Neuron (in vitro differentiated cells): ENCODE measurements at regions not wholly inside any gene's neighbourhood (a gene's known extent, or its start where the extent isn't known, plus 50 kb on each side); places are given as distances from the start of the nearest gene placed in this dataset.
"Not testable (repeated sequence)": the region's sequence is repeated elsewhere in the genome, so short reads cannot be mapped to it uniquely, and the experiment has no call there.

ENCODE experiments used
- H2AFZ ChIP-seq: one replicate; pipeline ENCODE4 v1.6.1; 2013; ENCODE audit warnings: low read depth, mild to moderate bottlenecking, inconsistent platforms, low read length, moderate library complexity
- H3K27me3 ChIP-seq: one replicate; pipeline ENCODE4 v1.6.1; 2013; ENCODE audit warnings: low read length; ENCODE audit not compliant: insufficient read depth
- H3K36me3 ChIP-seq: one replicate; pipeline ENCODE4 v1.6.1; 2013; ENCODE audit warnings: low read length; ENCODE audit not compliant: insufficient read depth
- H3K4me1 ChIP-seq: one replicate; pipeline ENCODE4 v1.6.1; 2013; ENCODE audit warnings: low read length; ENCODE audit not compliant: insufficient read depth
- H3K4me3 ChIP-seq: 2 replicates; pipeline ENCODE4 v1.5.1; 2013; ENCODE audit warnings: mild to moderate bottlenecking, low read length, moderate library complexity
- H3K9me3 ChIP-seq: one replicate; pipeline ENCODE4 v1.6.1; 2013; ENCODE audit warnings: low read length

GRCh38 chr1:38187552-38187951 is 141.0 kb upstream of the POU3F1 start:
- Histone ChIP-seq H3K9me3 (no peaks in the 10 kb centered on the region), H3K4me1 (peaks cover 9% of the 10 kb centered on the region), H3K4me3 (no peak overlapping the region), H3K27me3 (no peaks in the 10 kb centered on the region), H2AFZ (no peak overlapping the region), H3K36me3 (no peaks in the 10 kb centered on the region)

GRCh38 chr1:38186566-38186965 is 140.0 kb upstream of the POU3F1 start:
- no peaks in the 10 kb centered on the region for H3K9me3 ChIP-seq
- no peak overlapping the region for H2AFZ ChIP-seq
- H3K4me3 ChIP-seq = no peak overlapping the region
- no peaks in the 10 kb centered on the region for H3K27me3 ChIP-seq
- H3K4me1 ChIP-seq = peaks cover 9% of the 10 kb centered on the region
- H3K36me3 ChIP-seq = no peaks in the 10 kb centered on the region

GRCh38 chr1:38185913-38186312 is 139.3 kb upstream of the POU3F1 start:
- Histone ChIP-seq H3K36me3 (no peaks in the 10 kb centered on the region), H3K27me3 (no peaks in the 10 kb centered on the region), H3K4me1 (peaks cover 7% of the 10 kb centered on the region), H3K4me3 (no peak overlapping the region), H3K9me3 (no peaks in the 10 kb centered on the region), H2AFZ (no peak overlapping the region)

GRCh38 chr1:38183747-38184146 is 137.2 kb upstream of the POU3F1 start:
- H3K27me3 ChIP-seq = no peaks in the 10 kb centered on the region
- no peaks in the 10 kb centered on the region for H3K9me3 ChIP-seq
- H3K4me3 ChIP-seq = no peak overlapping the region
- peaks cover 7% of the 10 kb centered on the region for H3K4me1 ChIP-seq
- H3K36me3 ChIP-seq = no peaks in the 10 kb centered on the region
- no peak overlapping the region for H2AFZ ChIP-seq

GRCh38 chr1:38183096-38183495 is 136.5 kb upstream of the POU3F1 start:
- Histone ChIP-seq H3K9me3 (no peaks in the 10 kb centered on the region), H2AFZ (no peak overlapping the region), H3K4me1 (peaks cover 7% of the 10 kb centered on the region), H3K36me3 (no peaks in the 10 kb centered on the region), H3K27me3 (no peaks in the 10 kb centered on the region), H3K4me3 (no peak overlapping the region)

GRCh38 chr1:38180388-38180787 is 133.8 kb upstream of the POU3F1 start:
- H3K9me3 ChIP-seq, H3K27me3 ChIP-seq, H2AFZ ChIP-seq, H3K4me3 ChIP-seq, H3K36me3 ChIP-seq, H3K4me1 ChIP-seq: not testable (repeated sequence)

GRCh38 chr1:38179483-38179882 is 132.9 kb upstream of the POU3F1 start:
- H3K4me3 ChIP-seq = no peak overlapping the region
- no peaks in the 10 kb centered on the region for H3K27me3 ChIP-seq
- H3K4me1 ChIP-seq = peaks cover 9% of the 10 kb centered on the region
- no peak overlapping the region for H2AFZ ChIP-seq
- H3K9me3 ChIP-seq = no peaks in the 10 kb centered on the region
- H3K36me3 ChIP-seq = no peaks in the 10 kb centered on the region

GRCh38 chr1:38178216-38178615 is 131.6 kb upstream of the POU3F1 start:
- no peaks in the 10 kb centered on the region for H3K36me3 ChIP-seq
- no peak overlapping the region for H2AFZ ChIP-seq

GRCh38 chr1:38175121-38175520 is 128.5 kb upstream of the POU3F1 start:
- Histone ChIP-seq H2AFZ (no peak overlapping the region), H3K9me3 (no peaks in the 10 kb centered on the region), H3K27me3 (no peaks in the 10 kb centered on the region), H3K4me3 (no peak overlapping the region), H3K36me3 (no peaks in the 10 kb centered on the region), H3K4me1 (peaks cover 2% of the 10 kb centered on the region)

More at GRCh38 chr1:38178216-38178615, 131.6 kb upstream of the POU3F1 start:
- H3K27me3 ChIP-seq = no peaks in the 10 kb centered on the region
- no peak overlapping the region for H3K4me3 ChIP-seq
- H3K9me3 ChIP-seq = no peaks in the 10 kb centered on the region
- peaks cover 6% of the 10 kb centered on the region for H3K4me1 ChIP-seq

GRCh38 chr1:38173848-38174247 is 127.3 kb upstream of the POU3F1 start:
- Histone ChIP-seq H3K9me3 (no peaks in the 10 kb centered on the region), H3K4me3 (no peak overlapping the region), H3K36me3 (no peaks in the 10 kb centered on the region), H3K27me3 (no peaks in the 10 kb centered on the region), H3K4me1 (peaks cover 2% of the 10 kb centered on the region), H2AFZ (no peak overlapping the region)

GRCh38 chr1:38173157-38173831 is 126.7 kb upstream of the POU3F1 start:
- H3K27me3 ChIP-seq = no peaks in the 10 kb centered on the region

GRCh38 chr1:38169121-38169520 is 122.5 kb upstream of the POU3F1 start:
- no peaks in the 10 kb centered on the region for H3K4me1 ChIP-seq
- no peaks in the 10 kb centered on the region for H3K9me3 ChIP-seq
- no peaks in the 10 kb centered on the region for H3K27me3 ChIP-seq
- no peak overlapping the region for H3K4me3 ChIP-seq
- no peaks in the 10 kb centered on the region for H3K36me3 ChIP-seq
- H2AFZ ChIP-seq = no peak overlapping the region

More at GRCh38 chr1:38173157-38173831, 126.7 kb upstream of the POU3F1 start:
- Histone ChIP-seq H3K9me3 (no peaks in the 10 kb centered on the region), H2AFZ (no peak overlapping the region), H3K36me3 (no peaks in the 10 kb centered on the region), H3K4me1 (peaks cover 2% of the 10 kb centered on the region), H3K4me3 (no peak overlapping the region)

- Histone ChIP-seq H3K4me1 (no peaks in the 10 kb centered on the region), H2AFZ (no peak overlapping the region), H3K9me3 (no peaks in the 10 kb centered on the region), H3K4me3 (no peak overlapping the region), H3K36me3 (no peaks in the 10 kb centered on the region), H3K27me3 (no peaks in the 10 kb centered on the region)
Observed at GRCh38 chr1:38168365-38168764, 121.8 kb upstream of the POU3F1 start.

GRCh38 chr1:38166461-38166860 is 119.9 kb upstream of the POU3F1 start:
- no peaks in the 10 kb centered on the region for H3K27me3 ChIP-seq

More at GRCh38 chr1:38166461-38166860, 119.9 kb upstream of the POU3F1 start:
- no peaks in the 10 kb centered on the region for H3K4me1 ChIP-seq
- H3K4me3 ChIP-seq = no peak overlapping the region
- H2AFZ ChIP-seq = no peak overlapping the region
- H3K9me3 ChIP-seq = no peaks in the 10 kb centered on the region
- H3K36me3 ChIP-seq = no peaks in the 10 kb centered on the region
